ENCODE measurements at regions not wholly inside any gene's neighbourhood (a gene's known extent, or its start where the extent isn't known, plus 50 kb on each side); places are given as distances from the start of the nearest gene placed in this dataset.

GRCh38 chr13:22047785-22048104 lies 376.9 kb downstream of the FGF9 start:
- H3K4me1 ChIP-seq (ENCODE audit: control insufficient read depth in 2 of 2, insufficient read depth in 2 of 2, low read length in 2 of 2): no peaks in the 10 kb centered on the region
- H3K27me3 ChIP-seq (ENCODE audit: control insufficient read depth in 2 of 2, insufficient read depth in 1 of 2, low read length in 1 of 2): no peaks in the 10 kb centered on the region
- no peak overlapping the region for H3K27ac ChIP-seq (ENCODE audit: low read depth in 1 of 2, low read length in 1 of 2)
- no peaks in the 10 kb centered on the region for H3K36me3 ChIP-seq (ENCODE audit: control insufficient read depth in 2 of 2, insufficient read depth in 2 of 2, low read length in 1 of 2)
- H3K9me3 ChIP-seq (ENCODE audit: control insufficient read depth in 2 of 2, insufficient read depth in 1 of 2, low read length in 1 of 2): no peaks in the 10 kb centered on the region
- no peak overlapping the region for H3K4me3 ChIP-seq (ENCODE audit: low read length in 2 of 2)
- no peak for DNase-seq (ENCODE audit: low read depth in 6 of 9, low spot score in 9 of 9)
- 94% methylated on average over 6 of the region's 6 CpGs for WGBS

- peak in 1 of 9 donors; percentile 10 for DNase-seq (ENCODE audit: low read depth in 6 of 9, low spot score in 9 of 9)
These were observed 378.5 kb downstream of the FGF9 start for GRCh38 chr13:22049384-22049783.

GRCh38 chr13:22050951-22051563 lies 380.2 kb downstream of the FGF9 start:
- H3K27me3 ChIP-seq (ENCODE audit: control insufficient read depth in 2 of 2, insufficient read depth in 1 of 2, low read length in 1 of 2): no peaks in the 10 kb centered on the region
- no peaks in the 10 kb centered on the region for H3K36me3 ChIP-seq (ENCODE audit: control insufficient read depth in 2 of 2, insufficient read depth in 2 of 2, low read length in 1 of 2)
- no peak overlapping the region for H3K4me3 ChIP-seq (ENCODE audit: low read length in 2 of 2)
- no peak for DNase-seq (ENCODE audit: low read depth in 6 of 9, low spot score in 9 of 9)
- no peak overlapping the region for H3K27ac ChIP-seq (ENCODE audit: low read depth in 1 of 2, low read length in 1 of 2)
- no peaks in the 10 kb centered on the region for H3K4me1 ChIP-seq (ENCODE audit: control insufficient read depth in 2 of 2, insufficient read depth in 2 of 2, low read length in 2 of 2)
- 93% methylated on average over 6 of the region's 6 CpGs for WGBS
- no peaks in the 10 kb centered on the region for H3K9me3 ChIP-seq (ENCODE audit: control insufficient read depth in 2 of 2, insufficient read depth in 1 of 2, low read length in 1 of 2)

More at GRCh38 chr13:22049384-22049783, 378.5 kb downstream of the FGF9 start:
- H3K27ac ChIP-seq (ENCODE audit: low read depth in 1 of 2, low read length in 1 of 2): no peak overlapping the region
- WGBS: 93% methylated on average over 2 of the region's 2 CpGs
- H3K4me1 ChIP-seq (ENCODE audit: control insufficient read depth in 2 of 2, insufficient read depth in 2 of 2, low read length in 2 of 2): no peaks in the 10 kb centered on the region
- H3K27me3 ChIP-seq (ENCODE audit: control insufficient read depth in 2 of 2, insufficient read depth in 1 of 2, low read length in 1 of 2): no peaks in the 10 kb centered on the region
- H3K9me3 ChIP-seq (ENCODE audit: control insufficient read depth in 2 of 2, insufficient read depth in 1 of 2, low read length in 1 of 2): no peaks in the 10 kb centered on the region
- no peak overlapping the region for H3K4me3 ChIP-seq (ENCODE audit: low read length in 2 of 2)
- no peaks in the 10 kb centered on the region for H3K36me3 ChIP-seq (ENCODE audit: control insufficient read depth in 2 of 2, insufficient read depth in 2 of 2, low read length in 1 of 2)

GRCh38 chr13:22053053-22053452 lies 382.2 kb downstream of the FGF9 start:
- Histone ChIP-seq H3K4me3 (ENCODE audit: low read length in 2 of 2) (no peak overlapping the region), H3K4me1 (ENCODE audit: control insufficient read depth in 2 of 2, insufficient read depth in 2 of 2, low read length in 2 of 2) (no peaks in the 10 kb centered on the region), H3K27ac (ENCODE audit: low read depth in 1 of 2, low read length in 1 of 2) (no peak overlapping the region), H3K36me3 (ENCODE audit: control insufficient read depth in 2 of 2, insufficient read depth in 2 of 2, low read length in 1 of 2) (no peaks in the 10 kb centered on the region), H3K9me3 (ENCODE audit: control insufficient read depth in 2 of 2, insufficient read depth in 1 of 2, low read length in 1 of 2) (no peaks in the 10 kb centered on the region), H3K27me3 (ENCODE audit: control insufficient read depth in 2 of 2, insufficient read depth in 1 of 2, low read length in 1 of 2) (no peaks in the 10 kb centered on the region)
- 87% methylated on average over 3 of the region's 3 CpGs for WGBS
- DNase-seq (ENCODE audit: low read depth in 6 of 9, low spot score in 9 of 9): no peak

GRCh38 chr13:22055259-22055658 lies 384.4 kb downstream of the FGF9 start:
- H3K4me1 ChIP-seq (ENCODE audit: control insufficient read depth in 2 of 2, insufficient read depth in 2 of 2, low read length in 2 of 2): no peaks in the 10 kb centered on the region
- H3K27me3 ChIP-seq (ENCODE audit: control insufficient read depth in 2 of 2, insufficient read depth in 1 of 2, low read length in 1 of 2): no peaks in the 10 kb centered on the region
- no peak overlapping the region for H3K4me3 ChIP-seq (ENCODE audit: low read length in 2 of 2)
- H3K27ac ChIP-seq (ENCODE audit: low read depth in 1 of 2, low read length in 1 of 2): no peak overlapping the region
- 61% methylated on average over 5 of the region's 5 CpGs for WGBS
- no peak for DNase-seq (ENCODE audit: low read depth in 6 of 9, low spot score in 9 of 9)
- H3K9me3 ChIP-seq (ENCODE audit: control insufficient read depth in 2 of 2, insufficient read depth in 1 of 2, low read length in 1 of 2): no peaks in the 10 kb centered on the region
- H3K36me3 ChIP-seq (ENCODE audit: control insufficient read depth in 2 of 2, insufficient read depth in 2 of 2, low read length in 1 of 2): no peaks in the 10 kb centered on the region

- 91% methylated on average over 6 of the region's 6 CpGs for WGBS
- Histone ChIP-seq H3K9me3 (ENCODE audit: control insufficient read depth in 2 of 2, insufficient read depth in 1 of 2, low read length in 1 of 2) (no peaks in the 10 kb centered on the region), H3K27ac (ENCODE audit: low read depth in 1 of 2, low read length in 1 of 2) (no peak overlapping the region), H3K4me3 (ENCODE audit: low read length in 2 of 2) (no peak overlapping the region), H3K27me3 (ENCODE audit: control insufficient read depth in 2 of 2, insufficient read depth in 1 of 2, low read length in 1 of 2) (no peaks in the 10 kb centered on the region), H3K4me1 (ENCODE audit: control insufficient read depth in 2 of 2, insufficient read depth in 2 of 2, low read length in 2 of 2) (peaks cover 0 to 5% of the 10 kb centered on the region in 2 donors), H3K36me3 (ENCODE audit: control insufficient read depth in 2 of 2, insufficient read depth in 2 of 2, low read length in 1 of 2) (no peaks in the 10 kb centered on the region)
- DNase-seq (ENCODE audit: low read depth in 6 of 9, low spot score in 9 of 9): no peak
These were observed 389.3 kb downstream of the FGF9 start for GRCh38 chr13:22060187-22060586.

- H3K27ac ChIP-seq (ENCODE audit: low read depth in 1 of 2, low read length in 1 of 2): peak overlapping the region; percentile 58 to 72
- no peaks in the 10 kb centered on the region for H3K27me3 ChIP-seq (ENCODE audit: control insufficient read depth in 2 of 2, insufficient read depth in 1 of 2, low read length in 1 of 2)
- peaks cover 0 to 5% of the 10 kb centered on the region in 2 donors for H3K4me1 ChIP-seq (ENCODE audit: control insufficient read depth in 2 of 2, insufficient read depth in 2 of 2, low read length in 2 of 2)
- WGBS: 86% methylated on average over 8 of the region's 8 CpGs
- H3K4me3 ChIP-seq (ENCODE audit: low read length in 2 of 2): no peak overlapping the region
- H3K36me3 ChIP-seq (ENCODE audit: control insufficient read depth in 2 of 2, insufficient read depth in 2 of 2, low read length in 1 of 2): no peaks in the 10 kb centered on the region
- H3K9me3 ChIP-seq (ENCODE audit: control insufficient read depth in 2 of 2, insufficient read depth in 1 of 2, low read length in 1 of 2): no peaks in the 10 kb centered on the region
- DNase-seq (ENCODE audit: low read depth in 6 of 9, low spot score in 9 of 9): peak in 1 of 9 donors; percentile 6
These were observed 390.5 kb downstream of the FGF9 start for GRCh38 chr13:22061371-22061805.

- Histone ChIP-seq H3K36me3 (ENCODE audit: control insufficient read depth in 2 of 2, insufficient read depth in 2 of 2, low read length in 1 of 2) (no peaks in the 10 kb centered on the region), H3K4me3 (ENCODE audit: low read length in 2 of 2) (no peak overlapping the region), H3K27me3 (ENCODE audit: control insufficient read depth in 2 of 2, insufficient read depth in 1 of 2, low read length in 1 of 2) (no peaks in the 10 kb centered on the region), H3K27ac (ENCODE audit: low read depth in 1 of 2, low read length in 1 of 2) (peak overlapping the region; percentile 58 to 72), H3K4me1 (ENCODE audit: control insufficient read depth in 2 of 2, insufficient read depth in 2 of 2, low read length in 2 of 2) (peaks cover 0 to 5% of the 10 kb centered on the region in 2 donors), H3K9me3 (ENCODE audit: control insufficient read depth in 2 of 2, insufficient read depth in 1 of 2, low read length in 1 of 2) (no peaks in the 10 kb centered on the region)
- WGBS: 37% methylated on average over 7 of the region's 7 CpGs
- peak in 2 of 9 donors; percentile 7 to 35 for DNase-seq (ENCODE audit: low read depth in 6 of 9, low spot score in 9 of 9)
These were observed 391.0 kb downstream of the FGF9 start for GRCh38 chr13:22061806-22062391.

- Histone ChIP-seq H3K27me3 (ENCODE audit: control insufficient read depth in 2 of 2, insufficient read depth in 1 of 2, low read length in 1 of 2) (no peaks in the 10 kb centered on the region), H3K4me3 (ENCODE audit: low read length in 2 of 2) (no peak overlapping the region), H3K9me3 (ENCODE audit: control insufficient read depth in 2 of 2, insufficient read depth in 1 of 2, low read length in 1 of 2) (no peaks in the 10 kb centered on the region), H3K27ac (ENCODE audit: low read depth in 1 of 2, low read length in 1 of 2) (no peak overlapping the region), H3K4me1 (ENCODE audit: control insufficient read depth in 2 of 2, insufficient read depth in 2 of 2, low read length in 2 of 2) (peaks cover 0 to 5% of the 10 kb centered on the region in 2 donors), H3K36me3 (ENCODE audit: control insufficient read depth in 2 of 2, insufficient read depth in 2 of 2, low read length in 1 of 2) (no peaks in the 10 kb centered on the region)
- 85% methylated on average over 8 of the region's 8 CpGs for WGBS
- DNase-seq (ENCODE audit: low read depth in 6 of 9, low spot score in 9 of 9): no peak
These were observed 391.8 kb downstream of the FGF9 start for GRCh38 chr13:22062478-22063205.
